ENCODE measurements at regions not wholly inside any gene's neighbourhood (a gene's known extent, or its start where the extent isn't known, plus 50 kb on each side); places are given as distances from the start of the nearest gene placed in this dataset.

GRCh38 chr20:17858450-17859001 is 110.1 kb downstream of the SNX5 start:
- no peak for DNase-seq (ENCODE audit: low read depth)

DNA sequence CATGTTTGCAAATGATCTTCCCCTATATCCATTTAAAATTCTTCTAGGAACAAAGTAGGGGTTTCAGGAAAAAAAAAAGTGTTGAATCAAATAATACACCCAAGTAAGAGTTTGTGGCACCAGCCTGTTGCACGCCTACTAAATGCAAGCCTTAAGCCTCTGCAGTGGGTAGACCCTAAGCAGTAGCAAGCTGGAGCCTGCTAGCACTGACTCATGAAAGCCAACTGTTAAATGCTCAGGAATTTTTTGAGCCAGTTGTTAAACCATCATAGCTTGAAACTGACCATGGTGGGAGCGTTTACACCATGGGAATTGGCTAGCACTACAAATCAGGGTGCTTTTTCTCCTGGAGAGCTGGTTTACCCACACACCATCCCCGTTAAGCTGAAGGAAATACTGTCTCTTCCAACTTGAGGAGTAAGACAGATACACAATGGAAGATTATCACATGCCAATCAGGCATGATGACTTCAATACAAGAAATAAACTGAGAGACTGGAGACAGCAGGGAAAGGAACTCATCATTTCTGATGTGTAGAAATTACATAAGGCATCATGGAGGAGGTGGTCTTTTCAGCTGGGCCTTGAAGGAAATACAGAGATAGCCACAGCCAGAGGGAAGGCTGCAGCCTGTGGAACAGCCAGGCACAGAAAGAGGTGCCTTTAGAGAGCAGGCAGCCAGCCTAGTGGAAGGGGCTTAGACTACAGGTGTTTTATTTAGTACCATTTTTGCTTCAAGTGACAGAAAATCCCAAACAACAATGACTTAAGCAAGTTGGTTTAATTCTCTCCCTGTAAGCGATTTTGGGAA is 110.8 kb downstream of the SNX5 start:
- DNase-seq (ENCODE audit: low read depth): no peak

DNA sequence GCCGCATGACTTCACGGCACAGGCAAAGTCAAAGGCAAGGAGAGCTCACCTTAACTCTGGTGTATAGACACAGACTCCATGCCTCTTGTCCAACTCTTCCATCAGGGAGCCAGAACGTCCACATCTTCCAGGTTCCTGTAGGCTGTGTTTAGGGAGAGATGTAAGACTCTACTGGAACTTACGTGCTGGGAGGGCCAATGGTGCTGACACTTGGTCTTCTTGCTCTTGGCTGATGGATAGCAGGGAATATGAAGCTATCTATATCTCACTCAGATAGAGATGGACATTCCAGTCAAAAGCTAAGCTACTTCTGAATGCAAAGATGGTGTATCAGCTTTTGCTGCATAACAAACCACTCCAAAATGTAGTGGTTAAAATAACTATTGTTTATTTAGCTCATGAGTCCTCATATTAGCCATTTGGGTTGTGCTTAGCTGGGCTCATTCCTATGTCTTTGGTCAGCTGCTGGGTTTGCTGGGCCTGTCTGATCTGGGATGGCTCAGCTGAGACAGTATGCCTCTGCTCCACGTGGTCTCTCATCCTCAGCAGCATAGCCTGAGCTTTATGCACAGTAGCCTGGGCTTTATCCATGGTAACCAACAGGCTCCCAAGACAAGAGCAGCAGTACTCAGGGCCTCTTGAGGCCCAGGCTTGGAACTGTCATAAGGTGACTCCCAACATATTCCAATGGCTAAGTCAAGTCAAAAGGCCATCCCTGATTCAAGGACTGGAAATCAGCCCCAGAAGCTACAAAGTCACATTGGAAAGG is 111.6 kb downstream of the SNX5 start:
- no peak for DNase-seq (ENCODE audit: low read depth)

GRCh38 chr20:17856024-17856564 is 112.5 kb downstream of the SNX5 start:
- no peak for DNase-seq (ENCODE audit: low read depth)

GRCh38 chr20:17854307-17854903 is 114.2 kb downstream of the SNX5 start:
- DNase-seq (ENCODE audit: low read depth): no peak

DNA sequence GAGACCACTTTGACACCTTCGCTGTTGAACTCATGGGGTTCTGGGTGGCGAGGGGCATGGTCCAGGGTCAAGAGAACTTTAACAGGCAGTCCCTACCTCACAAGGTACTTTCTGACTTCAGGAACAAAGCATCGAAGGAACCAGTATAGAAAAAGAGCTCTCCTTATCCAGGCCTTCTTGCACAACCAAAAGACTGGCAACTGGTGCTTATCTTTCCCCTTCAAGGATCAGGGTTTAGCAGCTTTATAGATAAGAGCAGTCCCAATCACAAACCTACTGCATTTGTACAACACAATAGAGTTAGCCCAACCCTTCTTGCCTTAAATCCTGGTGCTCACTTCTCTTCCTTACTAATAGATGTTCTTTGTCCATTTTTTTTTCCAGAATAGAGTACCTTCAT is 116.3 kb downstream of the SNX5 start:
- no peak for DNase-seq (ENCODE audit: low read depth)

DNA sequence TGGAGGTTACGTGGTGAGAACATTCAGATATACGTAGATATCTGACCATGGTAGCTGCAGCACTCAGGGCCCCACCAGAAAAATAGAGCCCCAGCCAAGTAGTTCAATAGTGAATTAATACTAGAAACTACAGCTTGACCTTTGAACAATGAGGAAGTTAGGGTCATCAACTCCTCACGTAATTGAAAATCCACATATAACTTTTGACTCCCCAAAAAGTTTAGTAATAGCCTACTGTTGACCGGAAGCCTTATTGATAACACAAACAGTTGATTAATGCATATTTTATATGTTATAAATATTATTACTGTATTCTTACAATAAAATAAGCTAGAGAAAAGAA is 117.9 kb downstream of the SNX5 start:
- no peak for DNase-seq (ENCODE audit: low read depth)

GRCh38 chr20:17849901-17850683 is 118.5 kb downstream of the SNX5 start:
- DNase-seq (ENCODE audit: low read depth): no peak

- no peak for DNase-seq (ENCODE audit: low read depth)
These were observed 119.3 kb downstream of the SNX5 start for GRCh38 chr20:17849138-17849900.

- no peak for DNase-seq (ENCODE audit: low read depth)
These were observed 120.1 kb downstream of the SNX5 start for GRCh38 chr20:17848249-17849048.

DNA sequence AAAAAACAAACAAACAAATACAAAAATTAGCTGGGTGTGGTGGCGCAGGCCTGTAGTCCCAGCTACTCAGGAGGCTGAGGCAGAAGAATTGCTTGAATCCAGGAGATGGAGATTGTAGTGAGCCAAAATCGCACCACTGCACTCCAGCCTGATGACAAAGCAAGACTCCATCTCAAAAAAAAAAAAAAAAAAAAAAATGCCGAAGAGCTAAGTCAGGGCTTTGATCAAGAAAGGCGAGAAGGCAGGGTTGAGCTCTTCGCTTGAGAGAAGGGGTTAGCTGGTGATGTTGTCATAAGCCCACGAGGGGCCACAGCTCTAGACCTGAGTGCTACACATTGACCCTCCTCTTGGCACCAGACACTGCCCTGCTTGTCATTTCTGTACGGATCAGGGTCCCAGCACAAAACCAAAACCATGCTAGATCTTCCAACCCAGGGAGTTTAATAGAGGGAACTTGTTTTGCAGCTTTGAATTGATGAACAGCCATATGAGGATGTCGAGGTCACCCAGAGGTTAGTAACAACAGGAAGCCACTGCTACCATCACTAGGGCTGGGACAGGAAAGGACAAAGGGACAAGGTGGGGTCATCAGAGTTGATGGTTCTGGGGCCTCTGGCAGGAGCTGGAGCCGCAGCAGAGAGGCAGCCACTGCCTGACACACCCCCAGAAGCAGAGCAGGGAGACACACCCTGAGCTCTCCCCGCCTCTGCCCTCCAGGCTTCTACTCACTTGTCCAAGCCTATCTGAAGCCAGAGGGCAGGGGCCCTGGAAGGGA is 122.7 kb downstream of the SNX5 start:
- no peak for DNase-seq (ENCODE audit: low read depth)

GRCh38 chr20:17844549-17845298 is 123.9 kb downstream of the SNX5 start:
- no peak for DNase-seq (ENCODE audit: low read depth)

DNA sequence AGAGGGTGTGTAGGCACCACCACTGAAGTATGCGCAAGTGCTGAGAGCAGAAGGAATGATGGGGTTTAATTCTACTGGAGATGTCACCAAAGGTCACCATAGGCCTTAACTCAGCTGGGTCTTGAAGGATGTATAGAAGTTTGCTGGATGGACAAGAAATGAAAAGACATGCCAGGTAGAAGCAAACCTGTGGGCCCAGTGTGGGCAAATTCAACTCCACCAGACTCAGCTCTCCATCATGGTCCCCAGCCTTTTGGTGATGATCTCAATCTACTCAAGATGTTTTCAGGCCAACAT is 124.5 kb downstream of the SNX5 start:
- no peak for DNase-seq (ENCODE audit: low read depth)

GRCh38 chr20:17843246-17844132 is 125.1 kb downstream of the SNX5 start:
- DNase-seq (ENCODE audit: low read depth): no peak

DNA sequence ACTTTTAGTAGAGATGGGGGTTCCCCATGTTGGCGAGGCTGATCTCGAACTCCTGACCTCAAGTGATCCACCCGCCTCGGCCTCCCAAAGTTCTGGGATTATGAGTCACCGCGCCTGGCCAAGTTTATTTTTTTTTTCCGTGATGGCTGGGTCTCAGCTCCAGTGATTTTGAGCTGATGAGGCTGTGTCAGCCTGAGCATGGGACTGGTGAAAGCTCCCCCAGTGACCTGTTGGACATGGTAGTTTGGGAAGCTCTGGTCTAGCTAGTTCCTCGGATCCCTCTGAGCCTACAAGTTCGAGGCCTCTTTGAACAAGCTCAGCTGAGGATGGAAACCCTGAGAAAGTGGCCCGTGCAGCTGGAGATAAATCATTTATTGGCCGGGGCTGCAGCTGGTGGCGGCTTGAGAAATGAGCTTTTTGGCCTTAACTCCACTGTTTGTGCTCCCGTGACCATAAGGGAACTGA is 126.8 kb downstream of the SNX5 start:
- DNase-seq (ENCODE audit: low read depth): no peak

DNA sequence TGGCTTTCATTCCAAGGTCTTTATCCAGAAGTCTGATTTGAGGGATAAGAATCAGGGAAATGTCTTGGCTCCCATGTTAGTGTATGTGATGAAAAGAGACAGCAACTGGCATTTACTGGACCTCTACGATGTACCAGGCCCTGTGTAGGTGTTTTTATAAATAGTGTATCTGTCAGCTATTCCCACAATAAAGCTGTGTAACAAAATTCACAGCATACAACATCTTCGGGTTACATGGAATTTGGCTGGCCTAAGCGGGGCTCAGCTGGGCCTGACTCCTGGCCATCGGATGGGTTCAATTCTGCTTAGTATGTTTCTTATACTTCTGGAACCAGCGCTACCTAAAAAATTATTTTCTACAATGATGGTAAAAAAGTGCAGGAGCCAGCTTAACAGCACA is 128.2 kb downstream of the SNX5 start:
- no peak for DNase-seq (ENCODE audit: low read depth)

DNA sequence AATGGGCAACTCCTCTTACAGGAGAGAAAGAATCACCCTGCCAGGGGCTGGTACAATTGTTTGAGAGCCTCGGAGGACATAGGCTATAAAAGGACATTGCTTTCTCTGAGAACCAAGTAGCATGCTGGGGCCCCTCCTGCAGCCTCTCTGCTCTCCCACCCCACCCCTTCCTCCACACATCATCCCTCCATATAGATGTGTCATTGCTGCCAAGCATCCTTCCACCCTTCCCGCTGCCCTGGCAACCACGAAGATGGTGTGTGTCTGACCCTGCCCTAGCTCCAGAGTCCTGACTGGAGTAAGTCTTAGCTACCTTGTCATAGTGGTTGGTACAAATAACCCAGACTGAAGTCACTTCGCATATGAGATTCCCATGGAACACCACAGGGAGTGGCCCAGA is 129.7 kb downstream of the SNX5 start:
- no peak for DNase-seq (ENCODE audit: low read depth)

- DNase-seq (ENCODE audit: low read depth): no peak
These were observed 131.4 kb downstream of the SNX5 start for GRCh38 chr20:17837179-17837578.

Measured in activated T-helper 1 cell treated with Interleukin-2 at 50 U/mL for 16 hours (primary cell).